PFSK-1 (cell line): ENCODE measurements at regions not wholly inside any gene's neighbourhood (a gene's known extent, or its start where the extent isn't known, plus 50 kb on each side); places are given as distances from the start of the nearest gene placed in this dataset.

Experiments used
- FOXP2 ChIP-seq: optimal IDR thresholded peaks from 2 replicates; pipeline ENCODE3; 2011; ENCODE audit warnings: borderline replicate concordance, control low read depth, inconsistent platforms; ENCODE audit not compliant: insufficient read depth; ENCODE audit errors: extremely low read length, extremely low read depth
- POLR2AphosphoS5 ChIP-seq: IDR thresholded peaks from 2 replicates; pipeline ENCODE4 v1.6.1; 2012; ENCODE audit warnings: low read depth, mild to moderate bottlenecking, control low read depth, low read length, moderate library complexity
- SIN3A ChIP-seq: IDR thresholded peaks from 2 replicates; pipeline ENCODE4 v1.6.1; 2012; ENCODE audit warnings: mild to moderate bottlenecking, low read length, moderate library complexity, borderline replicate concordance; ENCODE audit not compliant: insufficient read depth
- TAF1 ChIP-seq: IDR thresholded peaks from 2 replicates; pipeline ENCODE4 v1.6.1; 2012; ENCODE audit warnings: low read length, control low read depth, borderline replicate concordance; ENCODE audit not compliant: insufficient read depth
- TF ChIP-seq, protein P1 (sequence below), 2 experiments: IDR thresholded peaks; 2 replicates each; pipeline versions ENCODE4 v1.6.1 to v1.8.0; 2011 to 2012; ENCODE audit warnings: low read depth in 2 of 2, low read length in 2 of 2, control low read depth in 1 of 2, inconsistent platforms in 1 of 2, mild to moderate bottlenecking in 1 of 2, moderate library complexity in 1 of 2; ENCODE audit not compliant: insufficient read depth in 1 of 2

- TF ChIP-seq POLR2AphosphoS5 (no peak), FOXP2 (no peak), SIN3A (no peak), TAF1 (no peak)
- TF ChIP-seq, protein P1, sequence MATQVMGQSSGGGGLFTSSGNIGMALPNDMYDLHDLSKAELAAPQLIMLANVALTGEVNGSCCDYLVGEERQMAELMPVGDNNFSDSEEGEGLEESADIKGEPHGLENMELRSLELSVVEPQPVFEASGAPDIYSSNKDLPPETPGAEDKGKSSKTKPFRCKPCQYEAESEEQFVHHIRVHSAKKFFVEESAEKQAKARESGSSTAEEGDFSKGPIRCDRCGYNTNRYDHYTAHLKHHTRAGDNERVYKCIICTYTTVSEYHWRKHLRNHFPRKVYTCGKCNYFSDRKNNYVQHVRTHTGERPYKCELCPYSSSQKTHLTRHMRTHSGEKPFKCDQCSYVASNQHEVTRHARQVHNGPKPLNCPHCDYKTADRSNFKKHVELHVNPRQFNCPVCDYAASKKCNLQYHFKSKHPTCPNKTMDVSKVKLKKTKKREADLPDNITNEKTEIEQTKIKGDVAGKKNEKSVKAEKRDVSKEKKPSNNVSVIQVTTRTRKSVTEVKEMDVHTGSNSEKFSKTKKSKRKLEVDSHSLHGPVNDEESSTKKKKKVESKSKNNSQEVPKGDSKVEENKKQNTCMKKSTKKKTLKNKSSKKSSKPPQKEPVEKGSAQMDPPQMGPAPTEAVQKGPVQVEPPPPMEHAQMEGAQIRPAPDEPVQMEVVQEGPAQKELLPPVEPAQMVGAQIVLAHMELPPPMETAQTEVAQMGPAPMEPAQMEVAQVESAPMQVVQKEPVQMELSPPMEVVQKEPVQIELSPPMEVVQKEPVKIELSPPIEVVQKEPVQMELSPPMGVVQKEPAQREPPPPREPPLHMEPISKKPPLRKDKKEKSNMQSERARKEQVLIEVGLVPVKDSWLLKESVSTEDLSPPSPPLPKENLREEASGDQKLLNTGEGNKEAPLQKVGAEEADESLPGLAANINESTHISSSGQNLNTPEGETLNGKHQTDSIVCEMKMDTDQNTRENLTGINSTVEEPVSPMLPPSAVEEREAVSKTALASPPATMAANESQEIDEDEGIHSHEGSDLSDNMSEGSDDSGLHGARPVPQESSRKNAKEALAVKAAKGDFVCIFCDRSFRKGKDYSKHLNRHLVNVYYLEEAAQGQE (IDR thresholded peaks at IDR 0.05; ENCODE audit: insufficient read depth in 1 of 2, low read depth in 2 of 2, low read length in 2 of 2): no peak
These were observed 317.5 kb upstream of the MPDZ start for GRCh38 chr9:13597004-13597403.

DNA sequence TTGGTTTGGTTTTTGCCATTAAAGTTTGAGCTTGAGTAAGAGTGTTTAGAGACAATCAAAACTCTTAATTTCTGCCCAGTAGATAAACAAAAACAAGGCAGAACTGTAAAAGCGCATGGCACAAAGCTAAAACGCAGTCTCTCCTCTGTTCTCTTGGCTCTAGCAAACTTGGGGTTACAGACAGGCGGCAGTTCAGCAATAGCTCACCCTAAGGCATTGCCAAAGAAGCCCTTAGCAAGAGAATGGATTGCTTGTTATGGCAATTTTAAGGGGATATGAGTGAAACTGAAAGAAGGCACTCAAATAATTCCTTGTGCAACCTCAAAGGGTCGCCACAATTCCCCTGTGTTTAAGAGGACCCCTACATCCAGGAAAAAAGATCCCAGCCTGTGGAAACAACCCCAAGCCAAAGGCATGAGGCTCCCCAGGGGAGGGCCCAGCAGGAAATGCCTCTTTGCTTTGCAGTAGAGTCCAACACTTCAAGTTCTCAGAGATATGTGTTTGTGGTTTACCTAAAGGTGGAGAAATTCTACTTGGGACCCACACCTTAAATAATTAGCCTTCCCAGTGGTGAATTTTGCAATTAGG, 317.0 kb upstream of the MPDZ start:
- TF ChIP-seq SIN3A: no peak
- TF ChIP-seq FOXP2: no peak
- TF ChIP-seq, protein P1 (IDR thresholded peaks at IDR 0.05; ENCODE audit: insufficient read depth in 1 of 2, low read depth in 2 of 2, low read length in 2 of 2): no peak

DNA sequence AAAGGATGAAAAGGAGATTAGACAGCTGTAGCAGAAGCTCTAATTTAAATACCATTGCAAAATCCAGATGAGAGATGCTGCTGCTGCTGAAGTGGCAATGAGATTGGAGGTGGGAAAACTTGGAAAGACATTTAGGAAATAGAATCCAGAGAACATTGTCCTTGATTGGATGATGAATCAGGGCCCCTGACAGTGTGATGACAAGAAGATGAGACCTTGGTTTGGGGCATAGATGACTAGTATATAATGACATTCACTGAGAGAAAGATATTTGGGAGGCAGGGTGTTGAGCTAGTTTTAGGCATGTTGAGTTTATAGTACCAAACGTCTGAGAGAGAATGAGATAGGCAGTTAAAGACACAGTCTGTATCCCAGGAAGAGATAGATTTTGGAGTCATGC, 311.5 kb upstream of the MPDZ start:
- TF ChIP-seq POLR2AphosphoS5: no peak
- no peak for TF ChIP-seq SIN3A
- TF ChIP-seq, protein P1 (IDR thresholded peaks at IDR 0.05; ENCODE audit: insufficient read depth in 1 of 2, low read depth in 2 of 2, low read length in 2 of 2): no peak
- no peak for TF ChIP-seq TAF1
- TF ChIP-seq FOXP2: no peak

- no peak for TF ChIP-seq FOXP2
- TF ChIP-seq SIN3A: no peak
- no peak for TF ChIP-seq POLR2AphosphoS5
- TF ChIP-seq, protein P1 (IDR thresholded peaks at IDR 0.05; ENCODE audit: insufficient read depth in 1 of 2, low read depth in 2 of 2, low read length in 2 of 2): no peak
- no peak for TF ChIP-seq TAF1
These were observed 309.7 kb upstream of the MPDZ start for GRCh38 chr9:13589034-13589737.
